ENCODE measurements at regions not wholly inside any gene's neighbourhood (a gene's known extent, or its start where the extent isn't known, plus 50 kb on each side); places are given as distances from the start of the nearest gene placed in this dataset.

GRCh38 chr16:35569413-35569812, 2110.0 kb downstream of the TP53TG3F start:
- peaks cover 18% of the 10 kb centered on the region for H3K9me3 ChIP-seq (ENCODE audit: insufficient read depth, low read depth, low read length)
- no peak for FAIRE-seq
- no peaks in the 10 kb centered on the region for H3K4me1 Mint-ChIP-seq (ENCODE audit: low read depth, unreplicated experiment)

GRCh38 chr16:35570946-35571345, 2111.5 kb downstream of the TP53TG3F start:
- H3K79me2 ChIP-seq (ENCODE audit: insufficient read depth, low read length), result no peaks in the 10 kb centered on the region
- H3K9ac ChIP-seq (ENCODE audit: low read length), result no peak overlapping the region
- Mint-ChIP-seq H3K4me3 (ENCODE audit: unreplicated experiment) (no peak overlapping the region), H3K9me3 (ENCODE audit: unreplicated experiment) (peaks cover 10% of the 10 kb centered on the region), H3K27ac (ENCODE audit: unreplicated experiment) (no peak overlapping the region), H3K4me1 (ENCODE audit: low read depth, unreplicated experiment) (no peaks in the 10 kb centered on the region), H3K36me3 (ENCODE audit: low read depth, unreplicated experiment) (no peaks in the 10 kb centered on the region), H3K27me3 (ENCODE audit: low read depth, unreplicated experiment) (no peaks in the 10 kb centered on the region)
- H2AFZ ChIP-seq (ENCODE audit: low read depth, low read length), result no peak overlapping the region
- H3K9me3 ChIP-seq (ENCODE audit: insufficient read depth, low read depth, low read length), result peaks cover 12% of the 10 kb centered on the region
- TF ChIP-seq EZH2 (IDR thresholded peaks at IDR 0.05; ENCODE audit: insufficient read depth, low read length) (no peak), CTCF (IDR thresholded peaks at IDR 0.05; ENCODE audit: insufficient read depth, low read depth, low read length) (no peak)
- H3K27me3 ChIP-seq (ENCODE audit: insufficient read depth, low read length), result no peaks in the 10 kb centered on the region
- no peak for DNase-seq (ENCODE audit: low read depth)
- no peak overlapping the region for H3K27ac ChIP-seq (ENCODE audit: low read depth, low read length)
- no peaks in the 10 kb centered on the region for H3K36me3 ChIP-seq (ENCODE audit: insufficient read depth, low read length)
- no peak for FAIRE-seq
- no peak overlapping the region for H3K4me2 ChIP-seq (ENCODE audit: low read length)
- no peaks in the 10 kb centered on the region for H4K20me1 ChIP-seq (ENCODE audit: insufficient read depth, low read length)
- no peaks in the 10 kb centered on the region for H3K4me1 ChIP-seq (ENCODE audit: insufficient read depth, low read length)
- no peak overlapping the region for H3K4me3 ChIP-seq (ENCODE audit: insufficient read depth, low read depth, low read length)

More at GRCh38 chr16:35569413-35569812, 2110.0 kb downstream of the TP53TG3F start:
- Histone ChIP-seq H3K79me2 (ENCODE audit: insufficient read depth, low read length) (no peaks in the 10 kb centered on the region), H3K27ac (ENCODE audit: low read depth, low read length) (no peak overlapping the region), H3K4me1 (ENCODE audit: insufficient read depth, low read length) (no peaks in the 10 kb centered on the region), H3K36me3 (ENCODE audit: insufficient read depth, low read length) (no peaks in the 10 kb centered on the region), H3K4me3 (ENCODE audit: insufficient read depth, low read depth, low read length) (no peak overlapping the region), H3K27me3 (ENCODE audit: insufficient read depth, low read length) (no peaks in the 10 kb centered on the region), H3K9ac (ENCODE audit: low read length) (no peak overlapping the region), H3K4me2 (ENCODE audit: low read length) (no peak overlapping the region), H2AFZ (ENCODE audit: low read depth, low read length) (no peak overlapping the region), H4K20me1 (ENCODE audit: insufficient read depth, low read length) (no peaks in the 10 kb centered on the region)
- no peak for TF ChIP-seq EZH2 (IDR thresholded peaks at IDR 0.05; ENCODE audit: insufficient read depth, low read length)
- no peak for TF ChIP-seq CTCF (IDR thresholded peaks at IDR 0.05; ENCODE audit: insufficient read depth, low read depth, low read length)
- Mint-ChIP-seq H3K27me3 (ENCODE audit: low read depth, unreplicated experiment) (no peaks in the 10 kb centered on the region), H3K36me3 (ENCODE audit: low read depth, unreplicated experiment) (no peaks in the 10 kb centered on the region), H3K27ac (ENCODE audit: unreplicated experiment) (no peak overlapping the region), H3K9me3 (ENCODE audit: unreplicated experiment) (peaks cover 9% of the 10 kb centered on the region), H3K4me3 (ENCODE audit: unreplicated experiment) (no peak overlapping the region)
- DNase-seq (ENCODE audit: low read depth), result no peak

- Histone ChIP-seq H3K36me3 (ENCODE audit: insufficient read depth, low read length) (no peaks in the 10 kb centered on the region), H3K9ac (ENCODE audit: low read length) (no peak overlapping the region), H3K79me2 (ENCODE audit: insufficient read depth, low read length) (no peaks in the 10 kb centered on the region), H3K4me3 (ENCODE audit: insufficient read depth, low read depth, low read length) (no peak overlapping the region), H3K27ac (ENCODE audit: low read depth, low read length) (no peak overlapping the region), H4K20me1 (ENCODE audit: insufficient read depth, low read length) (no peaks in the 10 kb centered on the region), H2AFZ (ENCODE audit: low read depth, low read length) (no peak overlapping the region), H3K4me1 (ENCODE audit: insufficient read depth, low read length) (no peaks in the 10 kb centered on the region), H3K9me3 (ENCODE audit: insufficient read depth, low read depth, low read length) (peaks cover 12% of the 10 kb centered on the region), H3K4me2 (ENCODE audit: low read length) (no peak overlapping the region), H3K27me3 (ENCODE audit: insufficient read depth, low read length) (no peaks in the 10 kb centered on the region)
- Mint-ChIP-seq H3K4me1 (ENCODE audit: low read depth, unreplicated experiment) (no peaks in the 10 kb centered on the region), H3K27me3 (ENCODE audit: low read depth, unreplicated experiment) (no peaks in the 10 kb centered on the region), H3K36me3 (ENCODE audit: low read depth, unreplicated experiment) (no peaks in the 10 kb centered on the region), H3K9me3 (ENCODE audit: unreplicated experiment) (peaks cover 10% of the 10 kb centered on the region), H3K27ac (ENCODE audit: unreplicated experiment) (no peak overlapping the region), H3K4me3 (ENCODE audit: unreplicated experiment) (no peak overlapping the region)
- FAIRE-seq (no peak), DNase-seq (ENCODE audit: low read depth) (no peak)
- TF ChIP-seq CTCF (IDR thresholded peaks at IDR 0.05; ENCODE audit: insufficient read depth, low read depth, low read length) (no peak), EZH2 (IDR thresholded peaks at IDR 0.05; ENCODE audit: insufficient read depth, low read length) (no peak)
These were observed 2112.8 kb downstream of the TP53TG3F start for GRCh38 chr16:35572186-35572585.

Data from astrocyte (in vitro differentiated cells and primary cell).